ENCODE measurements at regions not wholly inside any gene's neighbourhood (a gene's known extent, or its start where the extent isn't known, plus 50 kb on each side); places are given as distances from the start of the nearest gene placed in this dataset.

- H3K9ac ChIP-seq (replicated peaks in 1 of 4; ENCODE audit: extremely low read depth in 1 of 4, low read depth in 3 of 4, low read length in 3 of 4) = no peak overlapping the region
- H2AFZ ChIP-seq (ENCODE audit: low read length) = no peak overlapping the region; the same call in 1 of the 2 replicates
- H3K4me2 ChIP-seq (ENCODE audit: insufficient read depth in 1 of 2, low read depth in 2 of 2, low read length in 2 of 2) = no peak overlapping the region
- H3K27me3 ChIP-seq (replicated peaks in 1 of 4; ENCODE audit: control insufficient read depth in 3 of 4, extremely low read depth in 1 of 4, insufficient read depth in 3 of 4, low read length in 3 of 4) = no peaks in the 10 kb centered on the region
- DNase-seq (ENCODE audit: low read depth in 1 of 2, low spot score in 2 of 2) (no peak), FAIRE-seq (no peak)
- peak overlapping the region; percentile 22; the same call in 1 of the 2 replicates for H4K8ac ChIP-seq (ENCODE audit: extremely low read depth, insufficient read depth, low read length)
- ChIA-PET CTCF (ENCODE audit: partially characterized antibody) (interaction anchor here (0.9 to 1.6 kb wide), 4 partner anchors 9 to 19 kb away, joined by 3 to 5 read pairs (median 4); no protein-coding TSS in a partner anchor), POLR2A (ENCODE audit: partially characterized antibody) (no interaction called here)
- no peak overlapping the region for H2AK5ac ChIP-seq (ENCODE audit: low read depth, low read length)
- no peaks in the 10 kb centered on the region for H4K20me1 ChIP-seq (replicated peaks in 1 of 2; ENCODE audit: control insufficient read depth in 1 of 2, insufficient read depth in 2 of 2, low read length in 2 of 2)
- no peak overlapping the region for H3K23ac ChIP-seq (ENCODE audit: insufficient read length)
- no peaks in the 10 kb centered on the region for H3K79me2 ChIP-seq (ENCODE audit: control insufficient read depth in 1 of 2, insufficient read depth in 2 of 2, low read length in 2 of 2)
- no peak overlapping the region for H4K5ac ChIP-seq (ENCODE audit: insufficient read length, low read depth, low read length)
- no peak overlapping the region for H3K14ac ChIP-seq (ENCODE audit: insufficient read length)
- H3K4me1 ChIP-seq (replicated peaks in 1 of 4; ENCODE audit: control insufficient read depth in 3 of 4, insufficient read depth in 4 of 4, low read length in 3 of 4) = peaks cover 0 to 5% (median 0%) of the 10 kb centered on the region in 4 experiments; a peak in 1 of 7 replicates
- H3K4me3 ChIP-seq (ENCODE audit: extremely low read depth in 1 of 4, insufficient read depth in 2 of 4, low read depth in 3 of 4, low read length in 4 of 4) = no peak overlapping the region
- no peak overlapping the region for H3K18ac ChIP-seq (ENCODE audit: extremely low read depth, low read length)
- no peak overlapping the region for H4K91ac ChIP-seq (replicated peaks; ENCODE audit: insufficient read length, low read length)
- no peak overlapping the region for H3K4ac ChIP-seq (replicated peaks; ENCODE audit: insufficient read length, low read depth, low read length)
- H3K79me1 ChIP-seq (ENCODE audit: low read depth, low read length) = no peaks in the 10 kb centered on the region
- no peak overlapping the region for H2BK20ac ChIP-seq (ENCODE audit: low read length)
- no peaks in the 10 kb centered on the region for H3K9me3 ChIP-seq (ENCODE audit: insufficient read depth in 2 of 2, low read depth in 1 of 2, low read length in 1 of 2)
- H3K36me3 ChIP-seq (ENCODE audit: control insufficient read depth in 2 of 4, insufficient read depth in 4 of 4, low read length in 3 of 4) = no peaks in the 10 kb centered on the region
- no peak overlapping the region for H3K56ac ChIP-seq (replicated peaks; ENCODE audit: insufficient read length, low read depth, low read length)
- no peak overlapping the region for H2BK12ac ChIP-seq (ENCODE audit: low read depth, low read length)
- WGBS, 2 experiments (ENCODE audit: extremely low coverage in 1 of 2, insufficient coverage in 1 of 2, insufficient read length in 1 of 2, insufficient replicate concordance in 2 of 2, low coverage in 1 of 2, low lambda C conversion rate in 2 of 2, missing lambda C conversion rate in 1 of 2) = 84% methylated on average over 10 of the region's 10 CpGs; no CpG with 5 or more reads in 1 of the 2 experiments
- no peak overlapping the region for H2BK5ac ChIP-seq (ENCODE audit: low read depth, low read length)
- no peak overlapping the region for H3K27ac ChIP-seq (ENCODE audit: low read depth, low read length)
- H2BK15ac ChIP-seq (ENCODE audit: low read length) = no peak overlapping the region
- no peaks in the 10 kb centered on the region for H3K23me2 ChIP-seq (ENCODE audit: low read depth, low read length)
- H2BK120ac ChIP-seq (replicated peaks; ENCODE audit: low read depth, low read length) = no peak overlapping the region
- TF ChIP-seq CEBPB (IDR thresholded peaks at IDR 0.05; ENCODE audit: low read depth, low read length) (no peak), BCL11A (IDR thresholded peaks at IDR 0.05; ENCODE audit: low read depth in 2 of 2, low read length in 2 of 2) (no peak), SP1 (IDR thresholded peaks at IDR 0.05; ENCODE audit: low read depth, low read length) (no peak), GABPA (IDR thresholded peaks at IDR 0.05; ENCODE audit: borderline replicate concordance, insufficient read depth, low read length) (no peak)
Measured at GRCh38 chr11:100434821-100435641, 252.1 kb upstream of the ARHGAP42 start.
